Natural killer cell (primary cell): ENCODE measurements at regions not wholly inside any gene's neighbourhood (a gene's known extent, or its start where the extent isn't known, plus 50 kb on each side); places are given as distances from the start of the nearest gene placed in this dataset.

Experiments used
- ATAC-seq, 3 donors: fragments of 150-1000 bp in 2 of 3; fragments of 200-7000 bp in 1 of 3; cut with Tn5 transposase; 1 replicate in 1 of 3; 2 replicates in 2 of 3; pipeline ENCODE4 v1.10.0; 2021; ENCODE audit warnings: mild to moderate bottlenecking in 2 of 3, moderate library complexity in 2 of 3
- DNase-seq, 2 donors: peaks; one replicate each; pipeline versions ENCODE4 v3.0.0 to v3.0.0-alpha.2; 2013 to 2021; ENCODE audit warnings: mixed read lengths in 1 of 2
- H3K27ac ChIP-seq: one replicate; pipeline ENCODE4 v1.5.1; 2013; ENCODE audit warnings: mild to moderate bottlenecking, low read length
- H3K27me3 ChIP-seq: one replicate; pipeline ENCODE4 v1.6.1; 2013; ENCODE audit warnings: low read length; ENCODE audit not compliant: control insufficient read depth, insufficient read depth
- H3K36me3 ChIP-seq: one replicate; pipeline ENCODE4 v1.6.1; 2013; ENCODE audit warnings: low read length; ENCODE audit not compliant: control insufficient read depth, insufficient read depth
- H3K4me1 ChIP-seq: one replicate; pipeline ENCODE4 v1.6.1; 2013; ENCODE audit warnings: low read length; ENCODE audit not compliant: control insufficient read depth, insufficient read depth
- H3K4me3 ChIP-seq: one replicate; pipeline ENCODE4 v1.5.1; 2013; ENCODE audit warnings: low read length
- H3K9me3 ChIP-seq: one replicate; pipeline ENCODE4 v1.6.1; 2013; ENCODE audit warnings: low read length; ENCODE audit not compliant: control insufficient read depth, insufficient read depth
- H3K27ac Mint-ChIP-seq, 2 donors: one replicate each; pipeline ENCODE4 v1.8.0; 2022; ENCODE audit warnings: mild to moderate bottlenecking in 2 of 2, mixed read lengths in 2 of 2, moderate library complexity in 1 of 2
- H3K27me3 Mint-ChIP-seq, 2 donors: one replicate each; pipeline ENCODE4 v1.8.0; 2022; ENCODE audit warnings: low read depth in 2 of 2, mixed read lengths in 2 of 2
- H3K36me3 Mint-ChIP-seq: one replicate; pipeline ENCODE4 v1.8.0; 2022; ENCODE audit warnings: mixed read lengths
- H3K4me1 Mint-ChIP-seq, 2 donors: one replicate each; pipeline ENCODE4 v1.8.0; 2022; ENCODE audit warnings: mixed read lengths in 2 of 2
- H3K4me3 Mint-ChIP-seq: one replicate; pipeline ENCODE4 v1.8.0; 2022; ENCODE audit warnings: mild to moderate bottlenecking, moderate library complexity, mixed read lengths
- H3K9me3 Mint-ChIP-seq, 2 donors: one replicate each; pipeline ENCODE4 v1.8.0; 2022; ENCODE audit warnings: mixed read lengths in 2 of 2
- CTCF ChIP-seq: fragments of 200-600 bp; IDR thresholded peaks from one replicate; pipeline ENCODE4 v1.8.0; 2022; ENCODE audit warnings: antibody characterized with exemption
- whole genome bisulfite sequencing: methylation state at CpG from one replicate; pipeline ENCODE4 v1.1.7; 2013; ENCODE audit warnings: missing lambda C conversion rate; ENCODE audit not compliant: insufficient coverage; 5-methylcytosine and 5-hydroxymethylcytosine counted together
- intact Hi-C: fragments of 100-400 bp; cut with micrococcal nuclease; formaldehyde crosslinking; loops from one replicate; pipeline ENCODE4 v1.14.2; 2022

DNA sequence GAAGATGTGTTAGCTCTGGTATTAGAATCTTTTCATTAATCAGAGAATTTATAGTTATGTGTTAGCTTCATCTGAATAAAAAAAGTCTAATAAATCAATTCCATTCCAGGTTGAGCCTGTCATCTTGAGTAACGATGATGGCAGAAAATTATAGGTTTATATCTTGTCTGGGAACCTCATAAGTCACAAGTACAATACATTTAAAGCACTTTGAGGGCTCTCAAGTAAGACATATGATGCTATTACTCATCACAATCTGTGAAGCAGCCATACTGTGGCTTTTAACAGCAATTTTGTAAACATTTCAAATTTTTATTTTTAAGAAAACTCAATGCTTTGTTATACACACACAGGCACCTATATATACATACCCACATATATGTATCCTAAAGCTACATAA, 484.1 kb upstream of the VRK2 start:
- intact Hi-C loops, result no loop called here
- no peak overlapping the region for H3K4me3 Mint-ChIP-seq
- H3K9me3 Mint-ChIP-seq, result peaks cover 18 to 20% of the 10 kb centered on the region in 2 donors
- no peak for TF ChIP-seq CTCF
- no peaks in the 10 kb centered on the region for H3K4me1 ChIP-seq
- H3K27me3 ChIP-seq, result no peaks in the 10 kb centered on the region
- H3K36me3 Mint-ChIP-seq, result no peaks in the 10 kb centered on the region
- no peaks in the 10 kb centered on the region for H3K4me1 Mint-ChIP-seq
- H3K27ac ChIP-seq, result no peak overlapping the region
- no CpG with 5 or more reads among the region's 1 CpG for WGBS
- H3K4me3 ChIP-seq, result no peak overlapping the region
- no peaks in the 10 kb centered on the region for H3K36me3 ChIP-seq
- no peaks in the 10 kb centered on the region for H3K27me3 Mint-ChIP-seq
- no peak overlapping the region for H3K27ac Mint-ChIP-seq
- H3K9me3 ChIP-seq, result no peaks in the 10 kb centered on the region
- ATAC-seq (no peak), DNase-seq (no peak)

- Mint-ChIP-seq H3K27ac (no peak overlapping the region), H3K27me3 (no peaks in the 10 kb centered on the region), H3K4me3 (no peak overlapping the region), H3K4me1 (no peaks in the 10 kb centered on the region), H3K9me3 (peaks cover 18 to 20% of the 10 kb centered on the region in 2 donors), H3K36me3 (no peaks in the 10 kb centered on the region)
- H3K36me3 ChIP-seq, result no peaks in the 10 kb centered on the region
- no peaks in the 10 kb centered on the region for H3K9me3 ChIP-seq
- intact Hi-C loops, result no loop called here
- no peak for TF ChIP-seq CTCF
- WGBS, result 82% methylated on average over 3 of the region's 3 CpGs
- no peak overlapping the region for H3K4me3 ChIP-seq
- H3K4me1 ChIP-seq, result no peaks in the 10 kb centered on the region
- H3K27ac ChIP-seq, result no peak overlapping the region
- no peaks in the 10 kb centered on the region for H3K27me3 ChIP-seq
- DNase-seq (no peak), ATAC-seq (no peak)
These were observed 483.6 kb upstream of the VRK2 start for GRCh38 chr2:57563015-57563414.

DNA sequence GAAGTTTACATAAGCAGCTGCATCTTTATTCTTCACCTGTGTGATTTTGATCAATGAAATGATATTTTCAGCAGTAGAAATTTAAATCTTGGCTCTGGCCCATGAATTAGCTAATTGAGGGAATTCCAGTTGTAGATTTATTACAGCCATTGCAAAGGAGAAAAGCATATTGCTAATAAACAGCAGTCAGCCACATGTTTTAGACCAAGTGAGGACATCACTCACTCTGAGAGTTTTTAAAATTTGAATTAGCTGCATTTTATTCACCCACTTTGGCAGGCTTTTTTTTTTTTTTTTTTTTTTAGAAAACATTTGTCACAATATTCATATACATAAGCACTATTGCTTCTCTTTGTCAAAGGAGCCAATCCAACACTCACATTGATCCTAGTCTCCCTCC, 479.4 kb upstream of the VRK2 start:
- Mint-ChIP-seq H3K9me3 (peaks cover 24 to 26% of the 10 kb centered on the region in 2 donors), H3K27me3 (no peaks in the 10 kb centered on the region), H3K27ac (no peak overlapping the region), H3K36me3 (no peaks in the 10 kb centered on the region), H3K4me1 (no peaks in the 10 kb centered on the region), H3K4me3 (no peak overlapping the region)
- no peak for TF ChIP-seq CTCF
- DNase-seq, result no peak
- no peak for ATAC-seq
- intact Hi-C loops, result no loop called here
- Histone ChIP-seq H3K36me3 (no peaks in the 10 kb centered on the region), H3K4me3 (no peak overlapping the region), H3K9me3 (no peaks in the 10 kb centered on the region), H3K4me1 (no peaks in the 10 kb centered on the region), H3K27ac (no peak overlapping the region), H3K27me3 (no peaks in the 10 kb centered on the region)

DNA sequence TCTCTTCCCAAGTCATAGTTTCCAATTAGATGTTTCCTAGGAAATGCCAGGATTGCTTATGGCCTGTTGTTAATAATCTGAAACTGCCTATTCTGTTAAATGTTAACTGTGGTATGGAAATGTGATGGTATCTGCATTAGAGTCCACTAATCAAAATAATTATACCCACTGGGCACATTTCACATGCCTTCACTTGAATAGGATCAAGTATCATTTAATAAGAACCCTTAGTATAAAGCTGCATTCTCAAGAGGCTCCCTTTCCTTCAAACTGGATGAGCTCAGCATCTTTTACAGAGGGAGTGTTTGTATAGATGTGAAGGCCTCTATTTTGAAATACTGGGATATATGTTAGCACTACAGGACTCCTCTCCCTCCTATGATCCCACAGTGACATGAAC, 477.2 kb upstream of the VRK2 start:
- no peaks in the 10 kb centered on the region for H3K4me1 ChIP-seq
- no peaks in the 10 kb centered on the region for H3K36me3 Mint-ChIP-seq
- peaks cover 25 to 36% of the 10 kb centered on the region in 2 donors for H3K9me3 Mint-ChIP-seq
- no peaks in the 10 kb centered on the region for H3K9me3 ChIP-seq
- no peaks in the 10 kb centered on the region for H3K36me3 ChIP-seq
- intact Hi-C loops, result no loop called here
- no peak for TF ChIP-seq CTCF
- H3K27ac ChIP-seq, result no peak overlapping the region
- DNase-seq, result no peak
- H3K4me1 Mint-ChIP-seq, result no peaks in the 10 kb centered on the region
- H3K27ac Mint-ChIP-seq, result no peak overlapping the region
- H3K27me3 Mint-ChIP-seq, result no peaks in the 10 kb centered on the region
- no peak overlapping the region for H3K4me3 Mint-ChIP-seq
- H3K4me3 ChIP-seq, result no peak overlapping the region
- H3K27me3 ChIP-seq, result no peaks in the 10 kb centered on the region
- no peak for ATAC-seq
